ENCODE measurements at regions not wholly inside any gene's neighbourhood (a gene's known extent, or its start where the extent isn't known, plus 50 kb on each side); places are given as distances from the start of the nearest gene placed in this dataset.

DNA sequence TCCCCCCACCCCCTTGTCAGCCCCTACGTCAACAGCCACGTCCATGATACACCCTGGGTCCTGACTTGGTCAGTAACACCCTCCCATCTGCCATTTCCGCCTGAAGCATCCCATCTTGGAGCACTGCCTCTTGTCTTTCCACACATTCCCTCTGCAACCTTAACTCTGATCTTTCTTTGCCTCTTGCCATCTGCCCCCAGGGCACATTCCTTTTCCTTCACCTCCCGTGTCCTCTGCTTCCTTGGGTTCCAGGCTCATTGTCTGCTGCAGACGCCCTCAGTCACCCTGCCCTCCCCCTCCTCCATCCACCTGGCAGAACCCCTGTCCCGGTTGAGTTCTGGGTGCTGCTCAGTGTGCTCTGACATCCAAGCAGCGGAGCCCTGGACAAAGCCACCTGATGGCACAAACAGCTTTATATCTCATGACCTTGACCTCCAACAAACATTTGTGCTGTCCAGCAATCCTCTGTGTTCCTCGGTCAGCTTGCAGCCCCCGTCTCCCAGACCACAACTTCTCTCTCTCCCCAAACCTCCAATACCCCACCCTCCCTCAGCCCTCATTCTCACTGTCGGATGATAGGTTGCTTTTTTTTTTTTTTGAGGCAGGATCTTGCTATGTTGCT is 97.7 kb upstream of the IER5L start:
- TF ChIP-seq, protein P1, sequence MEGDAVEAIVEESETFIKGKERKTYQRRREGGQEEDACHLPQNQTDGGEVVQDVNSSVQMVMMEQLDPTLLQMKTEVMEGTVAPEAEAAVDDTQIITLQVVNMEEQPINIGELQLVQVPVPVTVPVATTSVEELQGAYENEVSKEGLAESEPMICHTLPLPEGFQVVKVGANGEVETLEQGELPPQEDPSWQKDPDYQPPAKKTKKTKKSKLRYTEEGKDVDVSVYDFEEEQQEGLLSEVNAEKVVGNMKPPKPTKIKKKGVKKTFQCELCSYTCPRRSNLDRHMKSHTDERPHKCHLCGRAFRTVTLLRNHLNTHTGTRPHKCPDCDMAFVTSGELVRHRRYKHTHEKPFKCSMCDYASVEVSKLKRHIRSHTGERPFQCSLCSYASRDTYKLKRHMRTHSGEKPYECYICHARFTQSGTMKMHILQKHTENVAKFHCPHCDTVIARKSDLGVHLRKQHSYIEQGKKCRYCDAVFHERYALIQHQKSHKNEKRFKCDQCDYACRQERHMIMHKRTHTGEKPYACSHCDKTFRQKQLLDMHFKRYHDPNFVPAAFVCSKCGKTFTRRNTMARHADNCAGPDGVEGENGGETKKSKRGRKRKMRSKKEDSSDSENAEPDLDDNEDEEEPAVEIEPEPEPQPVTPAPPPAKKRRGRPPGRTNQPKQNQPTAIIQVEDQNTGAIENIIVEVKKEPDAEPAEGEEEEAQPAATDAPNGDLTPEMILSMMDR (IDR thresholded peaks at IDR 0.05; ENCODE audit: low read depth, low read length), result no peak
- no peak for TF ChIP-seq EZH2phosphoT487 (IDR thresholded peaks at IDR 0.05; ENCODE audit: low read depth)
